ENCODE measurements at regions not wholly inside any gene's neighbourhood (a gene's known extent, or its start where the extent isn't known, plus 50 kb on each side); places are given as distances from the start of the nearest gene placed in this dataset.

- DNase-seq, result no peak
- intact Hi-C loops (cut with DNase I), result no loop called here
These were observed 210.6 kb upstream of the CDYL start for GRCh38 chr6:4565301-4566250.

- DNase-seq, result peak in 3 of 10 donors; percentile 21 to 28 (median 26)
- intact Hi-C loops (cut with DNase I), result no loop called here
These were observed 211.4 kb upstream of the CDYL start for GRCh38 chr6:4564801-4565271.

GRCh38 chr6:4563877-4564276, 212.3 kb upstream of the CDYL start:
- no peak for DNase-seq
- intact Hi-C loops (cut with DNase I), result no loop called here

GRCh38 chr6:4563156-4563555, 213.0 kb upstream of the CDYL start:
- intact Hi-C loops (cut with DNase I), result no loop called here
- DNase-seq, result no peak

- intact Hi-C loops (cut with DNase I), result no loop called here
- DNase-seq, result no peak
These were observed 214.3 kb upstream of the CDYL start for GRCh38 chr6:4561773-4562400.

- intact Hi-C loops (cut with DNase I), result no loop called here
- DNase-seq, result no peak
These were observed 215.1 kb upstream of the CDYL start for GRCh38 chr6:4561078-4561435.

- no peak for DNase-seq
- intact Hi-C loops (cut with DNase I), result no loop called here
These were observed 215.8 kb upstream of the CDYL start for GRCh38 chr6:4560221-4561077.

GRCh38 chr6:4559281-4559875, 216.8 kb upstream of the CDYL start:
- intact Hi-C loops (cut with DNase I), result no loop called here
- DNase-seq, result no peak

GRCh38 chr6:4554645-4555044, 221.6 kb upstream of the CDYL start:
- intact Hi-C loops (cut with DNase I), result no loop called here
- DNase-seq, result no peak

- intact Hi-C loops (cut with DNase I), result no loop called here
- DNase-seq, result no peak
These were observed 222.8 kb upstream of the CDYL start for GRCh38 chr6:4553387-4553786.

GRCh38 chr6:4550227-4550597, 226.0 kb upstream of the CDYL start:
- intact Hi-C loops (cut with DNase I), result no loop called here
- DNase-seq, result no peak

GRCh38 chr6:4549556-4550226, 226.5 kb upstream of the CDYL start:
- DNase-seq, result no peak
- intact Hi-C loops (cut with DNase I), result no loop called here

GRCh38 chr6:4545893-4546292, 230.3 kb upstream of the CDYL start:
- intact Hi-C loops (cut with DNase I), result no loop called here

GRCh38 chr6:4543596-4543995, 232.6 kb upstream of the CDYL start:
- intact Hi-C loops (cut with DNase I), result no loop called here
- no peak for DNase-seq

More at GRCh38 chr6:4545893-4546292, 230.3 kb upstream of the CDYL start:
- DNase-seq, result no peak

- intact Hi-C loops (cut with DNase I), result no loop called here
- DNase-seq, result no peak
These were observed 242.6 kb upstream of the CDYL start for GRCh38 chr6:4533576-4533975.

- no peak for DNase-seq
- intact Hi-C loops (cut with DNase I), result no loop called here
These were observed 244.8 kb upstream of the CDYL start for GRCh38 chr6:4531406-4531805.

GRCh38 chr6:4522453-4522852, 253.8 kb upstream of the CDYL start:
- intact Hi-C loops (cut with DNase I), result no loop called here
- peak in 1 of 10 donors; percentile 65 for DNase-seq

GRCh38 chr6:4521070-4521469, 255.1 kb upstream of the CDYL start:
- intact Hi-C loops (cut with DNase I), result no loop called here
- DNase-seq, result no peak

- intact Hi-C loops (cut with DNase I), result no loop called here
- no peak for DNase-seq
These were observed 257.7 kb upstream of the CDYL start for GRCh38 chr6:4518506-4518905.

- DNase-seq, result no peak
- intact Hi-C loops (cut with DNase I), result no loop called here
These were observed 260.0 kb upstream of the CDYL start for GRCh38 chr6:4516206-4516605.
